ENCODE measurements at regions not wholly inside any gene's neighbourhood (a gene's known extent, or its start where the extent isn't known, plus 50 kb on each side); places are given as distances from the start of the nearest gene placed in this dataset.
A peak's percentile ranks its signal among the peaks of the same experiment; 100 is the strongest.

DNA sequence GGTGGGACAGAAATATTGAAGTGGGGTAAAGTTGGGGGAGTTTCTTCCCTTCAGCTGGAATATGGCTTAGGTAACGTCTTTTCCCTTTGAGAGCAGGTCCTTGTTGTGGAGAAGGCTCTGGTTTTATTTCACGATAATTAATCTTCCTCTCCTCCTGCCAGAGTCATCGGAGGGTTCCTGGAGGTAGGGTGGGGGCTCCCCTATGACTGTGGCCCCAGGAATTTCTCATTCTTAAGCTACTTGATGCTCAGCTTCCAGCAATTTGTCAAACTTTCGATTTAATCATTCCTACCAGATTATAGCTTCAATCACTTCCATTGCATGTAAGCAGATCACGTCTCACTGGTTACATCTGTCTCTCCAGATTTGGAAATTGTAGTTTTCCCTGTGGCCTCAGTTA, 242.8 kb upstream of the PLET1 start:
- dilution Hi-C loops (cut with HindIII; ENCODE audit: low sequenced_read_pairs, unreplicated experiment) (no loop called here), in situ Hi-C loops (cut with MboI; ENCODE audit: low sequenced_read_pairs) (no loop called here), intact Hi-C loops (cut with micrococcal nuclease) (no loop called here)
- H3K4me3 ChIP-seq (ENCODE audit: insufficient read depth, low read depth, low read length), result no peak overlapping the region
- peaks cover 5% of the 10 kb centered on the region; the same call in 1 of the 2 replicates for H3K4me1 ChIP-seq (ENCODE audit: control insufficient read depth, insufficient read depth, low read length)
- H2AK9ac ChIP-seq (replicated peaks; ENCODE audit: low read depth, low read length, poor library complexity), result no peak overlapping the region
- TF ChIP-seq MXI1 (IDR thresholded peaks at IDR 0.05; ENCODE audit: borderline replicate concordance, low read depth, low read length) (no peak), BHLHE40 (IDR thresholded peaks at IDR 0.05; ENCODE audit: low read depth, low read length) (no peak), MAZ (IDR thresholded peaks at IDR 0.05; ENCODE audit: borderline replicate concordance, low read depth, low read length) (no peak), ELK1 (IDR thresholded peaks at IDR 0.05; ENCODE audit: borderline replicate concordance, low read depth, low read length) (no peak), MAFK (IDR thresholded peaks at IDR 0.05; ENCODE audit: low read depth, low read length) (no peak), FOS (IDR thresholded peaks at IDR 0.05; ENCODE audit: low read depth, low read length) (no peak), SMC3 (IDR thresholded peaks at IDR 0.05; ENCODE audit: low read depth, low read length) (no peak), CEBPB (IDR thresholded peaks at IDR 0.05; ENCODE audit: low read depth, low read length) (no peak), RCOR1 (IDR thresholded peaks at IDR 0.05; ENCODE audit: insufficient replicate concordance, low read length) (no peak)
- TF ChIP-seq, protein P1, sequence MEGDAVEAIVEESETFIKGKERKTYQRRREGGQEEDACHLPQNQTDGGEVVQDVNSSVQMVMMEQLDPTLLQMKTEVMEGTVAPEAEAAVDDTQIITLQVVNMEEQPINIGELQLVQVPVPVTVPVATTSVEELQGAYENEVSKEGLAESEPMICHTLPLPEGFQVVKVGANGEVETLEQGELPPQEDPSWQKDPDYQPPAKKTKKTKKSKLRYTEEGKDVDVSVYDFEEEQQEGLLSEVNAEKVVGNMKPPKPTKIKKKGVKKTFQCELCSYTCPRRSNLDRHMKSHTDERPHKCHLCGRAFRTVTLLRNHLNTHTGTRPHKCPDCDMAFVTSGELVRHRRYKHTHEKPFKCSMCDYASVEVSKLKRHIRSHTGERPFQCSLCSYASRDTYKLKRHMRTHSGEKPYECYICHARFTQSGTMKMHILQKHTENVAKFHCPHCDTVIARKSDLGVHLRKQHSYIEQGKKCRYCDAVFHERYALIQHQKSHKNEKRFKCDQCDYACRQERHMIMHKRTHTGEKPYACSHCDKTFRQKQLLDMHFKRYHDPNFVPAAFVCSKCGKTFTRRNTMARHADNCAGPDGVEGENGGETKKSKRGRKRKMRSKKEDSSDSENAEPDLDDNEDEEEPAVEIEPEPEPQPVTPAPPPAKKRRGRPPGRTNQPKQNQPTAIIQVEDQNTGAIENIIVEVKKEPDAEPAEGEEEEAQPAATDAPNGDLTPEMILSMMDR (conservative IDR thresholded peaks at IDR 0.05; ENCODE audit: low read depth, low read length), result no peak
- DNase-seq (no peak), ATAC-seq (ENCODE audit: low read depth) (no peak)
- H4K5ac ChIP-seq (ENCODE audit: low read depth, low read length), result peak overlapping the region; percentile 69; the same call in 1 of the 2 replicates
- H2AFZ ChIP-seq (replicated peaks; ENCODE audit: low read length, poor library complexity), result no peak overlapping the region
- no peaks in the 10 kb centered on the region for H3K9me3 ChIP-seq (ENCODE audit: control insufficient read depth, insufficient read depth, low read length)
- no peak overlapping the region for H2BK15ac ChIP-seq (ENCODE audit: low read depth, low read length)
- H4K8ac ChIP-seq (ENCODE audit: low read depth in 2 of 2, low read length in 2 of 2), result 0 out of 4 replicates have a peak overlapping the region, but pooled peaks of 1 of the 2 experiments have one; percentile 49
- H3K9me1 ChIP-seq (ENCODE audit: insufficient read depth, low read length), result no peaks in the 10 kb centered on the region
- peak overlapping the region; percentile 45; the same call in 1 of the 2 replicates for H3K4me2 ChIP-seq (ENCODE audit: low read depth, low read length)
- H2BK20ac ChIP-seq (ENCODE audit: low read depth, low read length), result no peak overlapping the region
- no peak overlapping the region for H3K56ac ChIP-seq (ENCODE audit: extremely low read depth, insufficient read depth, low read length)
- H3K23ac ChIP-seq (ENCODE audit: low read depth, low read length), result no peak overlapping the region
- no peak overlapping the region for H3K4ac ChIP-seq (ENCODE audit: low read depth, low read length)
- H3K27ac ChIP-seq (ENCODE audit: insufficient read depth, low read length), result no peak overlapping the region
- ChIA-PET POLR2A (ENCODE audit: unreplicated experiment) (no interaction called here), CTCF (no interaction called here)
- no peaks in the 10 kb centered on the region for H3K36me3 ChIP-seq (ENCODE audit: control insufficient read depth, insufficient read depth, low read length)
- no peak overlapping the region for H3K14ac ChIP-seq (replicated peaks; ENCODE audit: low read depth, low read length)
- 43% methylated on average over 1 of the region's 5 CpGs; no CpG with 5 or more reads in 1 of the 2 experiments for WGBS, 2 experiments (ENCODE audit: extremely low coverage in 2 of 2, insufficient read length in 1 of 2)
- H3K18ac ChIP-seq (ENCODE audit: low read depth, low read length), result peak overlapping the region; percentile 59; the same call in 1 of the 2 replicates
- no peak overlapping the region for H2AK5ac ChIP-seq (ENCODE audit: low read depth, low read length)
- no peak overlapping the region for H2BK120ac ChIP-seq (ENCODE audit: low read depth, low read length)
- BruUV-seq (replicated peaks), result no TSS peak
- H2BK5ac ChIP-seq (ENCODE audit: low read depth, low read length, poor library complexity, severe bottlenecking), result no peak overlapping the region
- peaks cover 4% of the 10 kb centered on the region for H3K27me3 ChIP-seq (ENCODE audit: control insufficient read depth, insufficient read depth, low read length)
- H4K20me1 ChIP-seq (ENCODE audit: insufficient read depth, low read length), result no peaks in the 10 kb centered on the region
- H4K91ac ChIP-seq (ENCODE audit: insufficient read depth, low read depth, low read length), result no peak overlapping the region
- H3K79me1 ChIP-seq (ENCODE audit: low read depth in 1 of 2, low read length in 2 of 2), result no peaks in the 10 kb centered on the region
- H3K9ac ChIP-seq (ENCODE audit: low read depth, low read length), result no peak overlapping the region
